Heart left ventricle (tissue), 13 donors: ENCODE measurements at regions not wholly inside any gene's neighbourhood (a gene's known extent, or its start where the extent isn't known, plus 50 kb on each side); places are given as distances from the start of the nearest gene placed in this dataset.

Experiments used
- CTCF ChIP-seq, 12 donors: fragments of 200-600 bp; sonication (generic) in 4 of 12; IDR thresholded peaks; one replicate each; pipeline versions ENCODE4 v1.5.0 to v1.8.0; 2018 to 2022; ENCODE audit warnings: antibody characterized with exemption in 12 of 12, mild to moderate bottlenecking in 5 of 12
- POLR2A ChIP-seq, 2 donors: fragments of 450-650 bp; IDR thresholded peaks; one replicate each; pipeline ENCODE4 v1.6.1; 2017; ENCODE audit warnings: antibody characterized with exemption in 2 of 2, mild to moderate bottlenecking in 2 of 2, moderate library complexity in 2 of 2
- donor health status: ischemic (EF 13 %, LVEDD 7.1; RV severe dilation, severe dysfunction).
- donor health status: DM: no; HTN: yes; CAD: no.
- donor health status: DM: no; HTN: no; CAD: no.
- donor health status: ischemic (EF 25% LVEDD 6.9; RV normal size, moderate dysfunction).
- donor health status: ischemic (EF 25% LVEDD 5.7; RV mildly dilated, moderate dysfunction).
- donor health status: ischemic (EF 35%, LVEDD 5.7; RV mildly dilated, moderate dysfunction).
- donor health status: nonischemic (EF 11% LVEDD 7.7; RV severe dilation, severe dysfunction).
- donor health status: DM: yes; HTN: yes; CAD: no.
- donor health status: PGD.
- donor health status: ischemic (EF 29% LVEDD 5.4; RV normal size, mild dysfunction).
- donor health status: nonischemic (EF 23%, LVEDD 6.1; RV moderate dilation, normal function).

- TF ChIP-seq CTCF (IDR thresholded peaks at IDR 0.05) (no peak), POLR2A (IDR thresholded peaks at IDR 0.05) (no peak)
Measured at GRCh38 chr16:17828012-17828411, 357.3 kb upstream of the XYLT1 start.
